HG02885 (cell line): ENCODE measurements at regions not wholly inside any gene's neighbourhood (a gene's known extent, or its start where the extent isn't known, plus 50 kb on each side); places are given as distances from the start of the nearest gene placed in this dataset.

ENCODE experiments used
- ATAC-seq: cut with Tn5 transposase; IDR thresholded peaks from one replicate; pipeline ENCODE4 v1.9.1; 2021; ENCODE audit warnings: mild to moderate bottlenecking; ENCODE audit not compliant: unreplicated experiment, poor library complexity

- no peak for ATAC-seq
Observed at GRCh38 chr2:143981428-143981827, 538.5 kb downstream of the ZEB2 start.

- ATAC-seq: no peak
Observed at GRCh38 chr2:143977356-143977755, 542.6 kb downstream of the ZEB2 start.

DNA sequence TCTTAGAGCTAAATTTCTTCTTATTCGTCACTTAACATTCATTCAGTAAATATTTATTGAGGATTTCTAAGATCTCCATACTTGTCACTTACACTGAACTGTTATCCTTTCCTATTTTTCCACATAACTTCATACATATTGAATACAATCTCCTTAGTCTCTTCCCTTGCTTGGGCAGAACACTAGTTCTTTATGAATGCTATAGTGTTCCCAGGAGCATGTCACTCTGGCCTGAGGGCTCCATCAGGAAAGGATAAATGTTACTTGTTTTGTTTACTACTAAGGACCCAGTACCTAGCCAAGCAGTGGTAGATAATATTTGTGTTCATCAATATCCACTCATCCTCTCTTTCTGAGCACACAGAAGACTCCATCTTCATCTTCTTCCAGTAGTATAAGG lies 544.7 kb downstream of the ZEB2 start:
- no peak for ATAC-seq

DNA sequence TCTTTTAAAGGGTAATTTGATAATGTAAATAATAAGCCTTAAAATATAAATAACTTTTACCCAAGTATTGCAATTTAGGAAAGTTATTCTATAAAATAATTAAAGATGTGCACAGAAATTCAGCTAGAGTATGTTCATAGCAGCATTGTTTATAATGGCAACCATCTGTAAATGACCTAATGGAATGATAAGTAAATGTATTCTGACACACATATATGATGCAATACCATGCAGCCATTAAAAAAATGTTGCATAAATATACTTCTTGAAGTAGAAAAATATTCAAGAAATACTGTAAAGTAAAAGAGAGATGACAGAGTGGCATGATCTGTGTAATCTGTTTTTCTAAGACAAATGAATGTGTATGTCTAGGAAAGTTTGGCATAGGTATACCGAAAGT lies 545.7 kb downstream of the ZEB2 start:
- no peak for ATAC-seq

DNA sequence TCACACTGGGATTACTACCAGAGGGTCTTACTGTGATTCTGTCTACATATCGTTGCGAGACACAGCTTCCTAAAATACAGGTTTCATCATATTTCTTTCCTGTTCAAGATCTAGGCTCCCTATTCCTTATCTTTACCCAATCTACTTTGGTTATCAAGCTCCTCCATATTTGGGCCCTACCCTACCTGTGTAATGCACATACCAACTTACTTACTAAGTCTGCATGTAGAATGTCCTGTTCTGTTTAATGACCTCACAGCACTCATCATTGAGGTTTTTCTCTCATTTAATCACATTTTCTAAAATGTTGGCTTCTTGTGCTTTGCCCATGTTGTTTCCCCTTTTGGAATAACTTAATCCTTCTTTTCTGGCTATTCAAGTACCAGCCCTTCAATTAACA lies 551.1 kb downstream of the ZEB2 start:
- no peak for ATAC-seq

DNA sequence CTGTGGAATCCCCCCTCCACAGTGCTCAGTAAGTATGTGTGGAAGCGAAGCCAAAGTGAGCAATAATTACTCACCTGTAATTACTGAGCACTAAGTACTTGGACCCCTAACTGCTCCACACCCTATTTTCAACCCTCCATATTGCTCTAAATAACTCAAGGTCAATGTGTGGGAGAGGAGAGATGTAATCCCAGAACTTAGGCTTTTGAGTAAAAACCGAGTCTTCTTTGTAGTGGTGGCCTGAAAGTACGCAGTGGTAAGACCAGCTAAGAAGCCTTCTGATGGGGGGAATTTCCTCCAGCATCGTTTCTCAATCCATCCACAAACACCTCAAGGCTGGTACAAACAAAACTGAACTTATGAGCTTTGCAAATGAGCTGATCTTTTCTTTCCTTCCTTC lies 551.6 kb downstream of the ZEB2 start:
- no peak for ATAC-seq

DNA sequence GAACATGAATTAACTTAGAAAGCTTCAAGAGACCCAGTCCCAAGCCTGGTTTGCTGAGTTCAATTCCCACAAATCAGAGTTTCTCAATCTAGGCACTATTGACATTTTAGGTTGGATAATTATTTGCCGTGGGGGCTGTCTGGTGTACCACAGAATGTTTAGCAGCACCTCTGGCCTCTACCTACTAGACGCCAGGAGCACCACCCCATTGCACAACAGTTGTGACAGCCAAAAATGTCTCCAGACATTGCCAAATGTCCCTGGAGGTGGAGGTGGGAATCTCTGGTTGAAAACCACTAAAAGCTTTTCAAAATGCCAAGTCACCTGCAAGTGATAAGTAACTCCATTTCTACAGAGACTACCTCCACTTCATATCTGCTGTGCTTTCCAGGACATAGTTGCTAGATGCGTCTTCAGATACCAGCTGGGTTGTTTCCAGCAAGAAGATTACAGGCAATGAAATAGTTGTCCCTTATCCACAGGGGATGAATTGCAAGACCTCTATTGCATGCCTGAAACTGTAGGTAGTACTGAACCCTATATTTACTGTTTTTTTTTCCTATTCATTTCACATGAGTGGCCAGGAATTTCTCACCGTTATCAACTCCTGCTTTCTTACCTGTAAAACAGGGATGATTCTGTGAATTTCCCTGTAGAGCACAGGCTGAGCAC lies 554.3 kb downstream of the ZEB2 start:
- ATAC-seq: no peak

- no peak for ATAC-seq
Observed at GRCh38 chr2:143964891-143965290, 555.0 kb downstream of the ZEB2 start.

DNA sequence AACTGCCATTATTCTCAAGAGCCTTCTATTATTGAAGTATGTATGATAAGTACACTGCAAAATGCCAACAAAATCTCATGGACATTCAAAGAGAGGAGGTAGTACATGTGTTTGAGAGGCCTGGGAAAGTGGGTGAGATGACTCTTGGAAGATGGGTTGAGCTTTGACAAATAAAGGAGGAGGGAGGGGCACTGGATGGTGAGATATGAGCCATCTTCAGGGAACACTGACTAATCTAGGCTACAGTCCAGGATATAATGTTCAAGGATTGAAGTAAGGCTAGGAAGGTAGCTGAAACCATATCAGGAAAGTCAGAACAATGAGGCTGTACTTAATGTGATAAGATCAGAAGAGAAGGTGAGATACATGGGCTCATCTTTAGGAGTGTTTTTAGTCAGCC lies 559.7 kb downstream of the ZEB2 start:
- ATAC-seq: no peak

- no peak for ATAC-seq
Observed at GRCh38 chr2:143957321-143957720, 562.6 kb downstream of the ZEB2 start.

- no peak for ATAC-seq
Observed at GRCh38 chr2:143955401-143956065, 564.4 kb downstream of the ZEB2 start.

DNA sequence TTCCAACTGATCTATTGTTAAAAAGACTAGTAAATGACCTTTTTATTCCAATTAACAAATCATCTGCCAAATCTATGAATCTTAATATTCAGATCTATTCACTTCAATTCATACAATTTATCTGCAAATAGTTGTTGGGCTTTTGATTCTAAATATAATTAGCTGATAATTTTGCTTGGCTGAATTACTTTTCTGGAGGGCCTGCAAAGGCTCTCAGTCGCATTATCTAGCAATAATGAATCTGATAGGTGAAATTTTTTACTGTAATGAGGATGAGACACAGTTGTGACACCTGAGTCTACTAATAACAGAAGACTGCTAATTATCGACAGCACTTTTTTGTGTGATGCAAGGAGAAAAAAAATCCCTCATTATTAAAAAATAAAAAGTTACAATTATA lies 565.1 kb downstream of the ZEB2 start:
- ATAC-seq: no peak

DNA sequence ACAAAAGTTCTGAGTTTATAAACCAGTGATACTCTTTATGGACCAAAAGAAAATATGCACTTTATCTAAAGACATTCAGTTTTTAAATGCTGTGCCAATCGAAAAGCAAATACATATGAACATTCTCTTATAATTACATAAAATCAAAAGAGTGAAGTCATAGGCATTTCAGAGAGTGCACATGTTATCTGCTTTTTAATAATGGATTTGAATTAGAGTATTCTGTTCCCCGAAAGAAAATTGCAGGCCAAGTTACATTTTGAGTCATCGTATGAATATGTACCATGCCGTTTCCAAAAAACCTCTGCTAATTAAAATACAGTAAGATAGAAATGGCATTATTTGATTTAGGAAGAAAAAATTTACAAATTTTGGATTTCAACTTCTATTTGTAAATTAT lies 565.7 kb downstream of the ZEB2 start:
- ATAC-seq: no peak

- no peak for ATAC-seq
Observed at GRCh38 chr2:143953451-143954030, 566.4 kb downstream of the ZEB2 start.

DNA sequence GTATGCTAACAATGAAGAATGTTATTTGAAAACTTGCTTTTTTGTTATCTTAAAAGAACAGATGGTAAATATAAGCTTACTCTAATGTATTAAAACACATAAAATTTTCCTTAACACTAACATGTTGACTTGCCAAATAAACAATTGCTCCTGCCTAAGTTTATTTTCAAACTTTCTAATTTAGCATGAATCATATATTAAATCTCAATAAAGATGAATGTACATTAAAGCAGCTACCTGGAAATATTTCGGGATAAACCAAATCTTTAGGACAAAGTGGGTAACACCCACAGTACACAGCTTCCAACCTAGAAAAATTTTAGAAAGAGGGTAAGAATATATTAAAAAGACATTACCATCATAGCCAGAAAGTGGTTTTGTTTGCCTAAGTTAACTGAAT lies 567.4 kb downstream of the ZEB2 start:
- no peak for ATAC-seq

DNA sequence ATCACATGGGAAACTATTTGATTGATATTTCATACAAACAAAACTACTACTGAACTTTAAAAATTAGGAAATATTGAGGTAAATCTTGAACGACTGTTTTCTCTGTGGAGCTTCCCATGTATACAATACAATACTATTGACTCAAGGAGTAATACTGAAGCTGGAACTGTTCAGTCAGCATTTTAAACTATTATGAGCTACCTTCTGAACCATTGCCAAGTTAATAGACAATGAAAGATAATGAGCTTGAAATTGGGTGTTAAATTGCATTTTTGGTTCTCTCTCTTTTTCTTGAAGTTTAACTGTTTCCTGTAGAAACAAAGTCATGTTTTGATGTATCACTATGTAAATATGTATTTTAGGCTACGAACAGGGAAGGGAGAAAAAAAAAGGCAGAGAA lies 569.2 kb downstream of the ZEB2 start:
- no peak for ATAC-seq

- peak; percentile 75 for ATAC-seq
Observed at GRCh38 chr2:143949121-143949848, 570.6 kb downstream of the ZEB2 start.

DNA sequence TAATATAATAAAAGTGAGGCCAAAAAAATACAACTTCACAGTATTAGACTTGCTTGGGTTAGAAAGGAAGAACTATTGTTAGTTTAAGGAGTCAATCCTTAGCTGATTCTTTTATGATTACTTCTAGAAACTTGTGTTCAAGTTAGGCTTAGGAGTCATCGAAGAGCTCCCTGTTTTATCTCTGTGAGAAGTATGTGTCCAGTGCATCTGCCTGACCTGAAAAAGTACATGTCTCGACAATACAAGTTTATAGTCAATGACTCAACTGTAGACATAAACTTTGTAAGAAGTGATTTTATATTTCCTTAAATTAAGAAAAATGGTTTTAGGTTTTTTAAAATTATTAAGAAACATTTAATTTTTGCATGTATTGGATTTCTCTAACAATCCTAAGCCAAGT lies 571.2 kb downstream of the ZEB2 start:
- no peak for ATAC-seq

DNA sequence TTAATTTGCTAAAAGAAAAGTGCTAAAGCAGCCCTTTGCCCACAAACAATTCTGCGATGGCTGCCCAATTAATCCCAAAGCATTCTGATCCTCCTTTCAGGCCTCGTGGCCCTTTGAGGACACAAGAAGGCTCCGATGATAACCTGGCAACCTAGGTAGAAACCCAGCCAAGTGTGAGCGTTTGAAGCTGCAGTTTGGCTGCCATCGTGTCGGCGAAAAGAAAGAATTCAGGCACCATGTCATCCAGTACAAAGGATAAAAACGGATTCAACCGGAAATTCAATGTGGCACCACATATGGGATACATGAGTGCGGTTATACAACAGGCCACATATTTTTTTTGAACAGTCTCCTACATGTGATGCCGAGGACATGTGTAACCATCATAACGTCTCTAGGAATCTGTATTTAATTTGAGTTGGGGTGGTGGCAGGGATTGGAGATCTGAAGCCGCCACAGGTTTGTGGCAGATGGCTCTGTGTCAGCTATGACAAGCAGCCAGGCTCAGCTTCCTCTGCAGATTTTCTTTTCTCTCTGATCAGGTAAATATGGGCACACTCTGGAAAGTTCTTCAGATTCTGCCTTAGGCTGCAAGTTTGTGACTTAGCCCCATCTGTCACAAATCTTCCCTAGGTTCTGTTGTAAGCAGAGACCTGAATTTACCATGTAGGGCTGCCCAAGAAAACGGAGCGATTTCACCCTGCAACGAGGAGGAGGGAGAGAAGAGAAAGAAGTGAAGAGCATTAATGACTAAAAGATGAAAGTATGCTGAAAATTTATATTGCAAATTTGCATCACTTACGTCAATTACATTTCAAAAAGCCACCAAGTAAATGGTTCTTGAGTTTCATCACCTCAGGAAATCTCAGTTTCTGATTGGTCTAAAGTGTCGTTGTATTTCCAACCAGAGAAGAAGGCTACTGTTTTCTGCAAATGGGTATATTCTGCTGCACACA lies 573.2 kb downstream of the ZEB2 start:
- ATAC-seq: no peak

DNA sequence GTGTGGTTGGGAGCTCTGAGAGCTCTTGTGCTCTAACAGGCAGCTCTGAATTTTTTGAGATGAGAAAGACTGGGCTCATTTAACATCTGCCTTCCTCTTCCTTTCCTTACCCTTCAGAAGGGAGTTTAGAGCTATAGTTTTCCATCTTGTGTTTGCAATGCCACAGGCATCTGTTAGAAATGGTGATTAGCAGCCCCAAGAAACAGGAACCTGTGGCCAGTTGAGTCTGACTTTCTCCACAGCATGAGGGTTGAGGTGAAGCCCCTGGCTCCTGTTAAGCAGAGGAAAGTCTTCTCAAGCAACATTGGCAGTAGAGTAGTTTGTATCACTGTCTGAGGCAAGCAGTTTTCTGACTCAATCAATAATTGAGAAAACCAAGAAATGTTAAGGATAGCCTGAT lies 577.4 kb downstream of the ZEB2 start:
- ATAC-seq: no peak
